HPDE6-E6E7 (cell line): ENCODE measurements at regions not wholly inside any gene's neighbourhood (a gene's known extent, or its start where the extent isn't known, plus 50 kb on each side); places are given as distances from the start of the nearest gene placed in this dataset.
A peak's percentile ranks its signal among the peaks of the same experiment; 100 is the strongest.

Experiments
- DNase-seq: peaks from one replicate; pipeline ENCODE4 v3.0.0; 2011; ENCODE audit warnings: missing footprints; ENCODE audit errors: extremely low spot score

DNA sequence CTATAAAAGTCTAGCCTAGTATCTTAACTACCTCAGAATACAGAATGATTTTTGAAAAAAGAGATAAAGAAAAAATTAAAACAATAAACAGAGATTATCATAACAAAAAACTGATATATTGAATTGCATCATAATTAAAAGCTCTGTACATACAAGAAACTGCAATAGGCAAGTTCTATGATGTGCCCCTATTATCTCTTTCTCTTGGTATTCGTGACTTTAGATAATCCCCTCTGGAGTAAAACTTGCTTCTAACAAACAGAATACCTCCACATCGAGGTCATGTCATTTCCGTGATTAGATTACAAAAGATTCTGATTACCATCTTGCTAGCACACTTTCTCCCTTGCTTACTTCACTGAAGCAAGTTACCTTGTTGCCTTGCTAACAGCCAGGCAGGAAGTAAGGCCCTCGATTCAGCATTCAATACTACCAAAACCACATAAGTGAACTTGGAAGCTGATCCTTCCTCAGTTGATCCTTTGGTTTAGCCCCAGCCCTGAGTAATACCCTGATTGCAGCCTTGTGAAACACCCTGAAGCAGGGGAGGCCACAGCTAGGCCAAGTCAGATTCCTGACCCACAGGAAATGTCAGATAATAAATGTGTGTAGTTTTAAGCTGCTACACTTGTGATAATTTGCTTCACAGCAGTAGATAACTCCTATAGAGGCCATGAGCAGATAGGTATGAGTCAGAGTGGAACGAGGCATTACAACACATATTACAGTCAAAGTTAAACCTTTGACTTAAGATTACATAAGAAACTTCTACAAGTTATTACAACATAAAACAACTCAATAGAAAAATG lies 53.7 kb upstream of the TMX4 start:
- peak; percentile 36 for DNase-seq

DNA sequence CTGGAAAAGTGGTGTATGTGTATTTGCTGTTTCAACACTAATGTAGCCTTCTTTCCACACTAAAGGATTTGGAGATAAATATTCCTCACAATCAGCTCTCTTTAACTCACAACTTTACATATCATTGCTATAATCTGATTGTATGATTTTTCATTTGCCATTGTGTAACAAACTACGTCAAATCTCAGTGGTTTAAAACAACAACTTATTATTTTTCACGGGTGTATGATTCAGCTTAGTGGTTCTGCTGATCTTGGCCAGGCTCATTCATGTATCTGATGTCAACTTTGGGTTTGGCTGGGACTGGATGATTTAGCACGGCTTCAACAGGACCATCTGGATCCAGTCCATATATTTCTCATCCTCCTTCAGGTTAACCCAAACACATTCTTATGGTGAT lies 55.4 kb upstream of the TMX4 start:
- no peak for DNase-seq

DNA sequence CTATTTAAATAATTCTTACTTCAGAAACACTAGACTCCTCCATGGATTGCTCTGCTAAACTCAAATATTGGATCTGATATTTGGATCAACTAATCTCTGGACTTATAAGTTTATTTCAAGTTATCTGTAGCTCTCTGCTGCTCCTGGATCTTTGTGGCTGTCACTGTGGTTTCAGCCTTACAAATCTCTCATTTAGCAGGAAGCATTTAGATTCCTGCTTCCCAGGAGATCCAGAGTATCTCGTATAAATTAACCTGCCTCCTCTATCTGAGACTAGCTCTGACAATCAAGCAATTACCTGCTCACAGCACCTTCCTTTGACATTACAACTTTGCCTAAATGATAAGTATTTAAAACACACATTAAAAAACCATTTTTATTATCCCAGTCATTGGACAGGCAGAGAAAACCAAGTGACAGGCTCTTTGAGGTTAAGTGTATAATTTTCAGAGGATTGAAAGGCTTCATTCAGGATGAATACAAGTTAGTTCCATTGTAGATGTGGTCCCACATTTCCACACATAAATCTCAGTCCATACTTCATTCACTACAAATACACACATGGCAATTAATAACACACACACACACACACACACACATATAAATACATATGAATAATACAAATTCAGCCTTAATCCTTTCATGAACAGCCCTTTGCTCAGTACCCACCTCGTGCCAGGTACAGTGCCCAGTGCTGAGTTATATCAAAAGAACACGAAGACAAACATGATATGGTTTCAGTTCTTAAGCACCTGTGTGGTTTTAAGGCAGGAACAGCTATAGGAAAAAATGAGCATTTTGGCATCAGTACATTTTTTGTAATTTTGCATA lies 55.5 kb upstream of the PLCB1 start:
- no peak for DNase-seq

DNA sequence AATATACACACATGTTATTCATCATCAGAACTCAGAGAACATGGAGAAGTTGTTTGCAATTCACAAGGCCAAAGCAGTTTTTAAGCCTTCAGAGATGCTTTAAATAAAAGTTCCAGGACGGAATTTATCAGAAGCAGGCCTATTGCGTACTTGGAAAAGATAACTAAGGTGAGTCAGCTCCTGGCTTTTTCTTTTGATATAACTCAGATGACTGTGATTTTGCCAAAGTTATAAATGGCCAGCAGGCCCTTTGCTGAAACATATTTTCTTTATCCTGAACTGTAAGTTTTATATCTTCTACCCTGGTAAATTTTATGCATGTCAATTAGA lies 55.0 kb upstream of the PLCB1 start:
- no peak for DNase-seq

DNA sequence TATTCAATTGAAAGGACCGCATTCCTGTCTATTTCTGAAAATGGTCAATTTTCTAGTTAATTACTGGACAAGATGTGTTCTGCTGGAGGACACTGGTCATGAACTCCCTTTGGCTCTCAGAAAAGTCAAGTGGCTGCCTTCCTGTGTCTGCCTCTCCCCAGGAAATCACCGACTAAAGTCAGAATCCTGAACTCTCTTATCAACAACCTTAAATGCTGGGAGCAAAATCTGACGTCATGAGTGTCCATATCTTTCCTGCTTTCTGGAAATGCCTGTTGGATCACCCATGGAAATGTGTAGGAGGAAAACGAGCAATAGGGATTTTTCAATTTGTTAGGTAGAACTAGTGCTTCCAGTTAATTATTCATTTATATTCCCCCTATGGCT lies 53.5 kb upstream of the PLCB1 start:
- no peak for DNase-seq

DNA sequence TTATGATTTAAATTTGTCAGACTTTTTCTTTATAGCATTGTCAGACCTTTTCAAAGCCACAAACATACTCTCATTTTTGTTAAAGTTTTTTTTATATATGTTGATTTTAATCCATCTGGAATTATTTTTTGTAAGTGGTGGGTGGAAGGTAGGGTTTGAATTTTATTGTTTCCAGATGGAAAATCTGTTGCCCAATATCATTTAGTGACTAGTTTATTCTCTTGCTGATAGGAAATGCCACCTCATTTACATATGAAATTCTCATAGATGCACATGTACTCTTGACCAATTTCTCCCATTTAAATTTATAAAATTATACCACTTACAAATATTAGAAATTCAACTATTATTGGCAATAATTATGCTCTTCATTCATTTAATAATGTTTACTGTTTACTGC lies 52.1 kb upstream of the PLCB1 start:
- no peak for DNase-seq

DNA sequence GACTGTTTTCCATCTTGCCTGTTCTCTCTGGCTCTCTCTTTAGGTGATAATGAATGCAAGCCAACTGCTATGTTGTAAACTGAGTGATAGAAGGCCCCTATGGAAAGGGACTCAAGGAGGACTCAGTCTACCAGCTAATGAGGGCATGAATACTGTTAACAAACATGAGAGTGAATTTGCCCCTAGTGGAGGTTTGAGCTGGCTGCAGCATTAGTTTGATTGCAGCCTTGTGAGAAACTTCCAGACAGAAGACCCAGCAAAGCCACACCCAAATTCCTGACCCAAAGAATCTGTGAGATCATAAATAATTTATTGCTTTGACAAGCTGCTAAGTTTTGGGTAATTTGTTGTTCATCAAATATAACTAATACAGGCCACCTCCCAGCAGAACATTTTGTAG lies 50.0 kb upstream of the PLCB1 start:
- no peak for DNase-seq
